ENCODE measurements at regions not wholly inside any gene's neighbourhood (a gene's known extent, or its start where the extent isn't known, plus 50 kb on each side); places are given as distances from the start of the nearest gene placed in this dataset.

- no peaks in the 10 kb centered on the region for H3K27me3 ChIP-seq (ENCODE audit: insufficient read depth, low read length)
- TF ChIP-seq CTCF (IDR thresholded peaks at IDR 0.05; ENCODE audit: insufficient read depth, low read depth, low read length): no peak
- H3K9me3 ChIP-seq (ENCODE audit: insufficient read depth, low read depth, low read length): no peaks in the 10 kb centered on the region
- no peak overlapping the region for H2AFZ ChIP-seq (ENCODE audit: low read depth, low read length)
- no peak overlapping the region for H3K4me2 ChIP-seq (ENCODE audit: low read length)
- no peaks in the 10 kb centered on the region for H3K79me2 ChIP-seq (ENCODE audit: insufficient read depth, low read length)
- no peak overlapping the region for H3K27ac Mint-ChIP-seq (ENCODE audit: unreplicated experiment)
- no peak overlapping the region for H3K4me3 ChIP-seq (ENCODE audit: insufficient read depth, low read depth, low read length)
- DNase-seq (ENCODE audit: low read depth) (no peak), FAIRE-seq (no peak)
- no peak overlapping the region for H3K9ac ChIP-seq (ENCODE audit: low read length)
- H3K4me3 Mint-ChIP-seq (ENCODE audit: unreplicated experiment): no peak overlapping the region
- H3K36me3 ChIP-seq (ENCODE audit: insufficient read depth, low read length): no peaks in the 10 kb centered on the region
- H3K27me3 Mint-ChIP-seq (ENCODE audit: low read depth, unreplicated experiment): no peaks in the 10 kb centered on the region
- peaks cover 5% of the 10 kb centered on the region for H3K4me1 Mint-ChIP-seq (ENCODE audit: low read depth, unreplicated experiment)
- H3K9me3 Mint-ChIP-seq (ENCODE audit: unreplicated experiment): no peaks in the 10 kb centered on the region
- no peaks in the 10 kb centered on the region for H3K36me3 Mint-ChIP-seq (ENCODE audit: low read depth, unreplicated experiment)
- H3K27ac ChIP-seq (ENCODE audit: low read depth, low read length): no peak overlapping the region
- no peaks in the 10 kb centered on the region for H3K4me1 ChIP-seq (ENCODE audit: insufficient read depth, low read length)
- no peaks in the 10 kb centered on the region for H4K20me1 ChIP-seq (ENCODE audit: insufficient read depth, low read length)
Observed at GRCh38 chr11:87924125-87924524, 251.1 kb downstream of the RAB38 start.

- H3K9me3 ChIP-seq (ENCODE audit: insufficient read depth, low read depth, low read length): no peaks in the 10 kb centered on the region
- no peaks in the 10 kb centered on the region for H3K27me3 ChIP-seq (ENCODE audit: insufficient read depth, low read length)
- H3K27ac ChIP-seq (ENCODE audit: low read depth, low read length): no peak overlapping the region
- H3K9ac ChIP-seq (ENCODE audit: low read length): no peak overlapping the region
- FAIRE-seq: no peak
- H4K20me1 ChIP-seq (ENCODE audit: insufficient read depth, low read length): no peaks in the 10 kb centered on the region
- no peak overlapping the region for H2AFZ ChIP-seq (ENCODE audit: low read depth, low read length)
- Mint-ChIP-seq H3K36me3 (ENCODE audit: low read depth, unreplicated experiment) (no peaks in the 10 kb centered on the region), H3K9me3 (ENCODE audit: unreplicated experiment) (no peaks in the 10 kb centered on the region), H3K4me3 (ENCODE audit: unreplicated experiment) (no peak overlapping the region), H3K27me3 (ENCODE audit: low read depth, unreplicated experiment) (no peaks in the 10 kb centered on the region), H3K27ac (ENCODE audit: unreplicated experiment) (no peak overlapping the region), H3K4me1 (ENCODE audit: low read depth, unreplicated experiment) (peaks cover 6% of the 10 kb centered on the region)
- H3K79me2 ChIP-seq (ENCODE audit: insufficient read depth, low read length): no peaks in the 10 kb centered on the region
- H3K4me1 ChIP-seq (ENCODE audit: insufficient read depth, low read length): no peaks in the 10 kb centered on the region
- no peak overlapping the region for H3K4me3 ChIP-seq (ENCODE audit: insufficient read depth, low read depth, low read length)
- DNase-seq (ENCODE audit: low read depth): no peak
- H3K36me3 ChIP-seq (ENCODE audit: insufficient read depth, low read length): no peaks in the 10 kb centered on the region
- TF ChIP-seq EZH2 (IDR thresholded peaks at IDR 0.05; ENCODE audit: insufficient read depth, low read length): no peak
- TF ChIP-seq CTCF (IDR thresholded peaks at IDR 0.05; ENCODE audit: insufficient read depth, low read depth, low read length): no peak
- H3K4me2 ChIP-seq (ENCODE audit: low read length): no peak overlapping the region
Observed at GRCh38 chr11:87917111-87917510, 258.1 kb downstream of the RAB38 start.

- no peak overlapping the region for H3K4me3 ChIP-seq (ENCODE audit: insufficient read depth, low read depth, low read length)
- H3K4me1 Mint-ChIP-seq (ENCODE audit: low read depth, unreplicated experiment): peaks cover 6% of the 10 kb centered on the region
- no peaks in the 10 kb centered on the region for H3K4me1 ChIP-seq (ENCODE audit: insufficient read depth, low read length)
- H3K36me3 ChIP-seq (ENCODE audit: insufficient read depth, low read length): no peaks in the 10 kb centered on the region
- TF ChIP-seq CTCF (IDR thresholded peaks at IDR 0.05; ENCODE audit: insufficient read depth, low read depth, low read length) (no peak), EZH2 (IDR thresholded peaks at IDR 0.05; ENCODE audit: insufficient read depth, low read length) (no peak)
- no peak for DNase-seq (ENCODE audit: low read depth)
- no peak for FAIRE-seq
- H3K9me3 ChIP-seq (ENCODE audit: insufficient read depth, low read depth, low read length): no peaks in the 10 kb centered on the region
- H3K27ac Mint-ChIP-seq (ENCODE audit: unreplicated experiment): no peak overlapping the region
- no peak overlapping the region for H3K9ac ChIP-seq (ENCODE audit: low read length)
- no peaks in the 10 kb centered on the region for H3K79me2 ChIP-seq (ENCODE audit: insufficient read depth, low read length)
- no peaks in the 10 kb centered on the region for H3K27me3 Mint-ChIP-seq (ENCODE audit: low read depth, unreplicated experiment)
- no peaks in the 10 kb centered on the region for H3K36me3 Mint-ChIP-seq (ENCODE audit: low read depth, unreplicated experiment)
- H3K27ac ChIP-seq (ENCODE audit: low read depth, low read length): no peak overlapping the region
- no peak overlapping the region for H2AFZ ChIP-seq (ENCODE audit: low read depth, low read length)
- no peak overlapping the region for H3K4me2 ChIP-seq (ENCODE audit: low read length)
- no peaks in the 10 kb centered on the region for H3K9me3 Mint-ChIP-seq (ENCODE audit: unreplicated experiment)
- no peaks in the 10 kb centered on the region for H3K27me3 ChIP-seq (ENCODE audit: insufficient read depth, low read length)
- H3K4me3 Mint-ChIP-seq (ENCODE audit: unreplicated experiment): no peak overlapping the region
- H4K20me1 ChIP-seq (ENCODE audit: insufficient read depth, low read length): no peaks in the 10 kb centered on the region
Observed at GRCh38 chr11:87909178-87909577, 266.1 kb downstream of the RAB38 start.
